ENCODE measurements at regions not wholly inside any gene's neighbourhood (a gene's known extent, or its start where the extent isn't known, plus 50 kb on each side); places are given as distances from the start of the nearest gene placed in this dataset.

GRCh38 chr13:65143920-65144319, 2086.2 kb downstream of the PCDH9 start:
- TF ChIP-seq CTCF (IDR thresholded peaks at IDR 0.05): no peak
- no peak for ATAC-seq (ENCODE audit: insufficient number of reproducible peaks, low FRiP score, low read depth)

GRCh38 chr13:65133094-65133493, 2097.0 kb downstream of the PCDH9 start:
- Histone ChIP-seq H3K27ac (no peak overlapping the region), H3K27me3 (replicated peaks; ENCODE audit: insufficient read depth) (no peaks in the 10 kb centered on the region), H3K4me1 (ENCODE audit: control insufficient read depth in 1 of 2, low read depth in 2 of 2) (no peaks in the 10 kb centered on the region), H3K4me3 (no peak overlapping the region), H3K9me3 (no peaks in the 10 kb centered on the region), H3K36me3 (no peaks in the 10 kb centered on the region)
- no peak for TF ChIP-seq CTCF (IDR thresholded peaks at IDR 0.05)
- DNase-seq (ENCODE audit: low spot score) (no peak), ATAC-seq (ENCODE audit: insufficient number of reproducible peaks, low FRiP score, low read depth) (no peak)

More at GRCh38 chr13:65143920-65144319, 2086.2 kb downstream of the PCDH9 start:
- DNase-seq (ENCODE audit: low spot score): no peak
- H3K27ac ChIP-seq: no peak overlapping the region
- H3K4me1 ChIP-seq (ENCODE audit: control insufficient read depth in 1 of 2, low read depth in 2 of 2): no peaks in the 10 kb centered on the region
- H3K36me3 ChIP-seq: no peaks in the 10 kb centered on the region
- no peak overlapping the region for H3K4me3 ChIP-seq
- no peaks in the 10 kb centered on the region for H3K9me3 ChIP-seq
- H3K27me3 ChIP-seq (replicated peaks; ENCODE audit: insufficient read depth): no peaks in the 10 kb centered on the region

GRCh38 chr13:65125236-65125635, 2104.9 kb downstream of the PCDH9 start:
- TF ChIP-seq CTCF (IDR thresholded peaks at IDR 0.05): no peak
- Histone ChIP-seq H3K27ac (no peak overlapping the region), H3K4me3 (no peak overlapping the region), H3K4me1 (ENCODE audit: control insufficient read depth in 1 of 2, low read depth in 2 of 2) (no peaks in the 10 kb centered on the region), H3K9me3 (no peaks in the 10 kb centered on the region), H3K36me3 (no peaks in the 10 kb centered on the region), H3K27me3 (replicated peaks; ENCODE audit: insufficient read depth) (no peaks in the 10 kb centered on the region)
- no peak for ATAC-seq (ENCODE audit: insufficient number of reproducible peaks, low FRiP score, low read depth)
- DNase-seq (ENCODE audit: low spot score): no peak

GRCh38 chr13:65112531-65112941, 2117.6 kb downstream of the PCDH9 start:
- H3K27me3 ChIP-seq (replicated peaks; ENCODE audit: insufficient read depth): no peaks in the 10 kb centered on the region
- H3K4me1 ChIP-seq (ENCODE audit: control insufficient read depth in 1 of 2, low read depth in 2 of 2): no peaks in the 10 kb centered on the region
- H3K36me3 ChIP-seq: no peaks in the 10 kb centered on the region
- H3K4me3 ChIP-seq: no peak overlapping the region
- no peak for TF ChIP-seq CTCF (IDR thresholded peaks at IDR 0.05)
- DNase-seq (ENCODE audit: low spot score) (no peak), ATAC-seq (ENCODE audit: insufficient number of reproducible peaks, low FRiP score, low read depth) (no peak)
- no peaks in the 10 kb centered on the region for H3K9me3 ChIP-seq
- H3K27ac ChIP-seq: no peak overlapping the region

- no peaks in the 10 kb centered on the region for H3K9me3 ChIP-seq
- no peaks in the 10 kb centered on the region for H3K4me1 ChIP-seq (ENCODE audit: control insufficient read depth in 1 of 2, low read depth in 2 of 2)
- ATAC-seq (ENCODE audit: insufficient number of reproducible peaks, low FRiP score, low read depth): no peak
- H3K27me3 ChIP-seq (replicated peaks; ENCODE audit: insufficient read depth): no peaks in the 10 kb centered on the region
- TF ChIP-seq CTCF (IDR thresholded peaks at IDR 0.05): no peak
- H3K27ac ChIP-seq: no peak overlapping the region
- H3K36me3 ChIP-seq: no peaks in the 10 kb centered on the region
- H3K4me3 ChIP-seq: no peak overlapping the region
- no peak for DNase-seq (ENCODE audit: low spot score)
Observed at GRCh38 chr13:65112123-65112522, 2118.0 kb downstream of the PCDH9 start.
